HepG2 (cell line): ENCODE measurements at regions not wholly inside any gene's neighbourhood (a gene's known extent, or its start where the extent isn't known, plus 50 kb on each side); places are given as distances from the start of the nearest gene placed in this dataset.

Source experiments
- HDAC6 ChIP-seq: fragments of 200-600 bp; sonication (generic); IDR thresholded peaks from 2 replicates; pipeline ENCODE4 v1.7.0; 2017; ENCODE audit warnings: mild to moderate bottlenecking, antibody characterized with exemption, low read length, low read depth
- MTA1 ChIP-seq: sonication (generic); formaldehyde crosslinking; IDR thresholded peaks from 2 replicates; pipeline ENCODE4 v1.4.0; 2020; ENCODE audit warnings: missing genetic modification reagents, mild to moderate bottlenecking, borderline replicate concordance
- NFE2 ChIP-seq: sonication (generic); formaldehyde crosslinking; IDR thresholded peaks from 2 replicates; pipeline ENCODE4 v1.4.0; 2020; ENCODE audit warnings: missing genetic modification reagents
- SSRP1 ChIP-seq: IDR thresholded peaks from 2 replicates; pipeline ENCODE4 v1.6.1; 2016; ENCODE audit warnings: control low read depth
- TRIM24 ChIP-seq: sonication (generic); formaldehyde crosslinking; IDR thresholded peaks from 2 replicates; pipeline ENCODE4 v1.8.0; 2022; ENCODE audit warnings: mild to moderate bottlenecking, missing genetic modification reagents
- YY1 ChIP-seq: IDR thresholded peaks from 2 replicates; pipeline ENCODE4 v1.6.1; 2011; ENCODE audit warnings: low read length, low read depth, moderate library complexity, mild to moderate bottlenecking; ENCODE audit not compliant: insufficient read depth, insufficient replicate concordance
- ZBTB43 ChIP-seq: sonication (generic); formaldehyde crosslinking; conservative IDR thresholded peaks from 2 replicates; pipeline ENCODE4 v1.4.0; 2020; ENCODE audit warnings: missing genetic modification reagents
- ZHX2 ChIP-seq, 2 experiments: sonication (generic) in 1 of 2; formaldehyde crosslinking in 1 of 2; IDR thresholded peaks; 2 replicates each; pipeline versions ENCODE4 v1.6.1 to v1.9.0; 2014 to 2022; ENCODE audit warnings: antibody characterized with exemption in 1 of 2, borderline replicate concordance in 1 of 2, inconsistent platforms in 1 of 2, low read depth in 1 of 2, missing genetic modification reagents in 1 of 2
- ZMYM2 ChIP-seq: sonication (generic); formaldehyde crosslinking; IDR thresholded peaks from 2 replicates; pipeline ENCODE4 v1.8.0; 2022; ENCODE audit warnings: mild to moderate bottlenecking, missing genetic modification reagents
- ZMYM3 ChIP-seq: sonication (generic); formaldehyde crosslinking; IDR thresholded peaks from 2 replicates; pipeline ENCODE4 v1.5.1; 2020; ENCODE audit warnings: mild to moderate bottlenecking, missing genetic modification reagents
- ZNF234 ChIP-seq: sonication (generic); formaldehyde crosslinking; conservative IDR thresholded peaks from 2 replicates; pipeline ENCODE4 v1.5.1; 2020; ENCODE audit warnings: mild to moderate bottlenecking, missing genetic modification reagents
- ZNF280D ChIP-seq: sonication (generic); formaldehyde crosslinking; IDR thresholded peaks from 2 replicates; pipeline ENCODE4 v1.5.1; 2020; ENCODE audit warnings: mild to moderate bottlenecking, missing genetic modification reagents
- ZNF282 ChIP-seq: fragments of 450-650 bp; IDR thresholded peaks from 2 replicates; pipeline ENCODE4 v1.6.1; 2018; ENCODE audit not compliant: partially characterized antibody
- ZNF691 ChIP-seq: sonication (generic); formaldehyde crosslinking; IDR thresholded peaks from 2 replicates; pipeline ENCODE4 v1.4.0; 2020; ENCODE audit warnings: missing genetic modification reagents, low read depth, mild to moderate bottlenecking, borderline replicate concordance
- ZNF740 ChIP-seq: sonication (generic); formaldehyde crosslinking; IDR thresholded peaks from 2 replicates; pipeline ENCODE4 v1.4.0; 2020; ENCODE audit warnings: missing genetic modification reagents
- ZNF761 ChIP-seq: sonication (generic); formaldehyde crosslinking; conservative IDR thresholded peaks from 2 replicates; pipeline ENCODE4 v1.4.0; 2020; ENCODE audit warnings: mild to moderate bottlenecking, missing genetic modification reagents

GRCh38 chr4:123856689-123857545, 460.3 kb downstream of the SPRY1 start (continued):
- TF ChIP-seq ZHX2 (IDR thresholded peaks at IDR 0.05; ENCODE audit: low read depth) (0 out of 2 replicates have a peak, but pooled peaks have one; percentile 50), ZHX2 (CRISPR knock-in tag; IDR thresholded peaks at IDR 0.05; ENCODE audit: borderline replicate concordance) (no peak), ZNF234 (CRISPR knock-in tag) (no peak), NFE2 (CRISPR knock-in tag) (no peak), ZNF761 (CRISPR knock-in tag) (no peak), ZBTB43 (CRISPR knock-in tag) (peak; percentile 67; the same call in 1 of the 2 replicates), ZMYM3 (CRISPR knock-in tag) (peak; percentile 68; the same call in 1 of the 2 replicates), ZNF282 (no peak), MTA1 (no peak), TRIM24 (no peak), ZNF691 (CRISPR knock-in tag) (no peak), ZNF280D (CRISPR knock-in tag) (no peak; the same call in 1 of the 2 replicates), SSRP1 (CRISPR knock-in tag) (no peak; the same call in 1 of the 2 replicates), YY1 (peak; percentile 60), HDAC6 (no peak), ZMYM2 (CRISPR knock-in tag) (no peak), ZNF740 (CRISPR knock-in tag) (no peak)
